DMS53 (cell line): ENCODE measurements at regions not wholly inside any gene's neighbourhood (a gene's known extent, or its start where the extent isn't known, plus 50 kb on each side); places are given as distances from the start of the nearest gene placed in this dataset.

ENCODE experiments used
- DNase-seq: peaks from one replicate; lab custom pipeline; 2025; lab: John Stamatoyannopoulos, UW

DNA sequence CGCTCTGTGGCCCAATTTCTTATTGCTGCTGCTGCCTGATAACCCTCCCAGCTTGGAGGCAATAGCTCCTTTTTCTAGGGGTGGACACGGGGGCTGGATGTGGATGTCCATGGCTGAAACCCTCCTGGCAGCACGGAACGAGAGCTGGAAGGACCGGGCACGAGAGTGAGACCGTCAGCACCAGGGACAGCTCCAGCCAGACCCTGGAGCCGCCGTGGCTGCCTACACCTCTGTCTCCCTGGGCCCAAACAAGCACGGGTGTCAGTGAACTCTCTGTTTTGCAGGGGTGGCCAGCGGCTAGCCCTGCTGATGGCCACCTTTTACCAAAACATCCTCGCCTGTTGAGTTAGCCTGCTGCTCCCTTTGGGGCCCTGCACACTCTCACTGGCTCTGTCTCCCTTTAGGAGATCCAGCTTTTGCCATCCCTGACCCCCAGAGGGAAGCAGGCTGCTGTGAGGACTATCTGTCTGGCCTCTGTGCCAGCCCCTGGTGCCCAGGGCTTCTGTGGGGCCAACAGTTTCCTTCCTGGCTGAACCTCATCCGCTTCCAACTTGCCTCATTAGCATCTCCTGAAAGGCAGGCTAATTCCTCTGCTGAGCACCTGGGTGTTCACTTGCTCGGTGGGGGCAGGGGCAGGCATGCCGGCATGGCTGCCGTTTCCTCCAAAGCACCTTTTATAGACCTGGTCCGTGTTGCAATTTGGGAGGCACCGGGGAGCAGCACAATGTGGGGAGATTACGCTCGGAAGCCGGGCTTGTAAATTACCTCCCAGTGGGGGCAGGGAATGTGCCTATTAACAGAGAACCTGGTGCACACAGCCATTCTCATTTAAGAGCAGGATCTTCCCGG lies 118.1 kb downstream of the ENGASE start:
- DNase-seq, result no peak

DNA sequence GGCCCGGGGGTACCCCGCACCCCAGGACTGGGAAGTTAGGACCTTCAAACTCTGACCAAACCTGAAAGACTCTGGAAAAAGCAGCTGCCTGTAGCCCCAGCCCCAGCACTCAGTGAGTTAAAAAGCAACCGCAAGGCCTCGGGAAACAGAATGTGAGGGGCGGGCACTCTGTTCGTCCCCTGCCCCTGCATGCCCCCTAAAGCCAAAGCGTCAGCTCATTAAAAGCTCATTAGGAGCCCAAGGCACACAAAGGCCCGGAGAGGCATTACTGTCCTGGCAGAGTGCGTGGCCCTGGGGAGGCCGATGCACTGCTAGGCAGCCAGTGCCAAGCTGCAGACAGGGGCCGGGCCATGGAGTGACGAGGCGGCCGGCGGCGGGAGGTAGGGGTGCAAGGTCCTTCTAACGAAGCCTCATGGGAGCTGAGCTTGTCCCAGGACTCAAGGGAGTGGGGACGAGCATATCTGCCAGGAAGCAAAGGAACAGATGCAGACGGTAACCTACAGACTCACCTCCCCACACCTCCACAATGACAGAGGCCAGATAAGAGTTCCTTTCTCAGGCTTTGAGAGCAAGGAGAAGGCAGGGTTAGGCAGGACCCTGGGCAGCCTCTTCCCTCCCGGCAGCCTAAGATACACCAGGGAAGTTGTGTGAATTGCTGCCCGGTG lies 116.8 kb downstream of the ENGASE start:
- no peak for DNase-seq

DNA sequence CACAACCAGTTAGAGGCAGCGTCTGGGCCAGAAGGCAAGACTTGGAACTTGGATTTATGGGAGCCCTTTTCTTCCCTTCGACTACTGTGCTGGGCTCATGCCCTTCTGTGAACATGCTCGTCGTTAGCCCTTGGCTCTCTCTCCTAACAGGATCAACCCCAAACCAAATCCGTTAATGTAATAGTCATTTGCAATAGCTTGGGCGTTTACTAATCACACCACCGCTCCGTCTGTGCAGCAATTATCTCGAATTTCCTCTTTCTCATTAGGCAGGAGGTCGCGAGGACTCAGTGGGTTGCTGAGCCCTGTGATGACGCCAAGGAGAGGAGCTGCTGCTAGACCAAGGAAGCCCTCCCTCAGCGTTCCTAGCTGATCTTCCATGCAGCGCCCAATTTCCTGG lies 114.7 kb downstream of the ENGASE start:
- DNase-seq, result no peak

DNA sequence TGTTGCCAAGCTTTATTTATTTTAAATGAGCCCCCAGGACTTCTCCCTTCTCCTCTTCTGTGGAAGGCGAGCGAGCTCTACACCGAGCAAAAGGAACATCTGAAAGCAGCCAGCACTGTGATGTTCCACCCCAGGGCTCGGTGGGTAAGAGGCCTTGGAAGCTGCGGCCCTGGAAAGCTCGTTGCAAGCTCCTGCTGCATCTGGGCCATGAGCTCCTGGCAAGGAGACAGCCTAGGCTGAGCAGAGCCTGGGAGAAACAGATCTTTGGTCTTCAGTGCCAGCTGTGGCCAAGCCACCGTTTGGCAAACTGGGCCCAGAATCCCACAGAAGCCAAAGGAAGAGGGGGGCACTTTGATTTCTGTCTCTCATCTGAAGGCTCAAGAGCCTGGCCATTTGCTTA lies 114.1 kb downstream of the ENGASE start:
- DNase-seq, result no peak

DNA sequence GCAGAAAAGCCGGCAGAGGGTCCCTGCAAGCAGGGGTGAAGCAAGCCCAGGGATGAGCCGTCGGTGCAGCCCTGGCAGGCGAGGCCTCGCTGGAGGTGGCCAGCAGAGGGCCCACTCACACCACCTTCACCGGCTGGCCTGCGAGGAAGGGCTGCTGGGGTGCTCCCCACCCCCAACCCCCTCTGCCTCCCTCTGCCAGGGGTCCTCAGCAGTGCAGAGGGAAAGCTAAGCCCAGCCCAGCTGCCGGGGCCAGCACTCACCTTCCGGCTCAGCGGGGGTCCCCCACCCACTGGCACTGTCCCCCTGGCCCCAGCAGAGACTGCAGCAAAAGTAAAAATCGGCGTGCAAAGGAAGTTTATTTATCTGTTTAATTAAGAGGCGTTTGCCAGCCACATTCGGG lies 113.4 kb downstream of the ENGASE start:
- DNase-seq, result peak; percentile 29

DNA sequence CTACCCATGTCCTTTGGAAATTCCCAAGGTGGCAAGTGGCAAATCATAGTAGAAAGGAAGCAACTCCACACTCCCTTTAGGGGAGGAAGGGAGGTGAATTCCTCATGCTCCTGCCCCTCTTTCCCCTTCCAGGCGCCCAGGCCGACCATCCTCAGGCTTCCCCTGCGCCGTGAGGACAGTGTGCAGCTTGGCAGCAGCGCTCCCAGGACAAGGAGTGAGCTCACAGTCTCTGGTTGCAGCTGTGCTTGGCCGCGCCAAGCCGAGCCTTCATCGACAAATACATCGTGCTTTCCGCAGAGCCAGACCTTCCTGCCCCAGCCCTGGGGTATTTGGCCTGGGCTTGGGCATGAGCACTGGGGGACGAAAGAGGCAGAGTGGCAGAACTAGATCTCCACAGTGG lies 112.6 kb downstream of the ENGASE start:
- DNase-seq, result no peak

DNA sequence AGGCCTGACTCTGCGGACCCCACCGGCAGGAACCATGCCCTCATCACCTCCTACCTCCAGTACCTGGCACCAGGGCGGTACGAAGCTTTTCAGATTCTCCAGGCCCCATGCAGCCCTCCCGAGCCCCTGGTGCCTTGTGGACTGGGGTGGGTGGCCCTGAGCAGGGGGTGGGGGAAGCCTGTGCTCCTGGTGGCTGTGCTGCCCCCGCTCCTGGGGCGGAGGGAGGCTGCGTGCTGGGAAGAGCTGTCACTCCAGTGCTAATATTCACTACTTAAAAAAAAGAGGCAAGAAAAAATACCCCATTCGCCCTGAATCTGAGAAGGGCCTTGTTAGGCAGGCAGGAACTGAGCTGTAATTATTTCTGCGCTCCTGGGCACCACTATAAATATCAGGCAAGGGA lies 111.8 kb downstream of the ENGASE start:
- DNase-seq, result no peak

DNA sequence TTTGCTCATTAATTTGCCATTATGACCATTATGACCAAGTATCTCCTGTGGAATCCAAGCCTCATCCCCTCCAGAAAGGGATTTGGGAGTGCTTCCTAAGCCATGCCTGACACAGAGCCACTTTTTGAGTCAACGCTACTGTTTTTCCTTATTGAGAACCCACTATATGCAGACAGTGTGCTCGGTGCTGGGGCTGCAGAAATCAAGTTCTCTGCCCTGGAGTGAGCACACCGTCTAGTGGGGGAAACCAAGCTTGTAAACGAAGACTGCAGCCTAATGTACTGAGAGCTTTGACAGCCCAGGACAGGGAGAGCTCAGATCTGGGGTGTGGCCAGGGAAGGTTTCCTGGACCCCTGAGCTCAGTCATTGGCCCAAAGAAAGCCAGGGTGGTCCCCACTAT lies 111.0 kb downstream of the ENGASE start:
- DNase-seq, result no peak

DNA sequence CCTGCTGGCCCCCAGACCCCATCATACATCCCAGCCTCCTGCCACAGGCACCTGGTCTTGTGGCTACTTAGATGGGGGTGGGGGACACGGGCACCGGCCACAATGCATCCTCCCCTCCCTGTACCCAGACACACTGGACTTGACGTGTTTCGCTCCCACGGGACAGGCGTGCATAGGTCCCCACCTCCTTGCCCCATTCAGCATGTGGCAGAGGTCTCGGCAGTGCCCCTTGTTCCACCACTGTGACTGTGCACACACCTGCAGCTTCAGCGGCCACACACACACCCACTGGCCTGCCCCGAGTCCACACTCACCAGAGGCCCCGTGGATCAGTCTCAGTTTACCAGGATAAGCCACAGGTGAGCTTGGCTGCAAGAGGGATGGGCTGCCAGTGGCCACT lies 109.6 kb downstream of the ENGASE start:
- DNase-seq, result no peak

DNA sequence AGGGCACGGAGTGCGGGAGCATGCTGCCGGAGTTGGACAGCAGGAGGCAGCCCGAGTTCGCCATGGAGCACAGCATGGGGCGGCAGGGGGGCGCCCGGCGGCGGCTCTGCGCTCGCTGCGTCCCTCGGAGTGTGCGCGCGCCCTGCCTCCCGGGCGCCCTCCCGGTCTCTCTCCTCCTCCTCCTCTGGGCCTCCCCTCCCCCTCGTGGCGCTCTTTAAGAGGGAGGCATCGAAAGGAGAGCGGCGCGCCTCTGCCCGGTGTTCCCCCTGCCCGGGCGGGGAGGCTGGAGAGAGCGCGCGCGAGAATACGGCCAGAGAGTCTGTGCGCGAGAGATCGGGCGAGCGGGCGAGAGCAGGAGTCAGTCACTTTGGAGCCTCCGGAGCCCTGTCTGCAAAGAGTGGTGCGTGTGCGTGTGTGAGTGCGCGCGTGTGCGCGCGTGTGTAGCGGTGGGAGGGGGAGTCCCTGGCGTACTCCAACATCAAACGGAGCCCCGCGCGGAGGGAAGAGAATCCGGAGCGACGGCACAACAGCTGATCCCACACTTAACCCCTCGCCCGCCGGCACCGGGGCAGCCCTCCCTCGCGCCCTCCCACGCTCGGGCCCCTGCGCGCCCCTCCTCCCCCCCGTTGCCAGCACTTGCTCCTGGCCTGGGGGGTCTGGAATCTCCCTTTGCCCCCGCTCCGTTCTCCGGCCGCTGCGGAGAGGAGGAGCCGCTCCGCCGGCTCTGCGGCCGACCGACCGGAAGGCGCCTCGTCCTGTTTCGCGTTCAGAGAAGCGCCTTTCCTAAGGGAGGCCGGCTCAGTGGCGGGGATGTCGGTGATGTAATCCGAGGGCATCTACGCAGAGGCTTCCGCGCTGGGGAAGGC lies 108.9 kb downstream of the ENGASE start:
- DNase-seq, result no peak

DNA sequence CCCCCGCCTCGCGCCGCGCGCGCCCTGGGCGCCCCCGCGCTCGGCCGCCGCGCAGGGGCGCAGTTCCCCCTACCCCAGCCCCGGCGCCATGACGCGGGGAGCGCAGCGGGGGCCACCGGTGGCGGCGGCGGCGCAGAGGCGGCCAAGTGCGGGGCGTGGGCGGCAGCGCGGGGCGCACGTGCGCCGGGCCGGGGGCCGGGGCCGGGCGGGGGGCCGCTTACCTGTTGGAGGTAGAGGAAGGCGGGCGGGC lies 108.3 kb downstream of the ENGASE start:
- DNase-seq, result no peak

DNA sequence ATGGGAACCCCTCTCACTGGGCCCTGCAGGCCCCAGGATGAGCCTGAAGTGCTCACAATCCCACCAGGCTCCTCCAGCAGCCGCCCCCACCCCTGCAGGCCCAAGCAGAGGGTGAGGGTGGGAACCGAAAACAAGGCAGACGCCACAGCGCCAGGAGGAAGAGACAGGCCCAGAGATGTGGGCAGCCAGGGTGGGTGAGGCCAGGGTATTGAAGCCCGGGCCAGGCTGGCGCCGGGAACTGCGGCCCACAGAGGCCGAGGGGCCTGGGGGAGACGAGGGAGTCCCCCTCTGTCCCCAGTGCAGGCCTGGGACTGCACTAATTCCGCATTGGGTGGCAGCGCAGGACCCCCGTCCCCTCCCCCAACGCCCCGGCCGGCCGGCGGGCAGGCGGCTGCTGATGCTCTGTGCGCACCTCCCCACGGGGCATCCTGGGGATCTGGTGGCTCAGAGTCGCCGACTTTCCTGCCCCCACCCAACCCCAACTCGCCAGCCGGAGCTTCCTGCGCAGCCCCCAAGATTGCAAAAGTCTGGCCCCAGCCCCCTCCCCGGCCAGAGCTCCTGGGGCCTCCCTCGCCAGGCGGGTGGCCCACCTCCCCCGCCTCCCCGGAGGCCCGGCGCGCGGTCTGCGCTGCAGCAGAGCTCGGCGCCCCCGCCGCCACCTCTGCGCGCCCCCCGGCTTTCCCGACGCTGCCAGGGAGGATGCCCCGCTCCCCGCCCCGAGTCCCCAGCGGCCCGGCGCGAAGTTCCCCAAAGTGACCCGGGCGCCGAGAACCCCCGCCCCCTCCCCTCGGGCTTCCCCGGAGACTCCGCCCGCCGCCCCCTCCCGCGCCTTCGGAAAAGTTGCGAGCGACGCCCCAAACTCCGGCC lies 107.8 kb downstream of the ENGASE start:
- DNase-seq, result no peak

DNA sequence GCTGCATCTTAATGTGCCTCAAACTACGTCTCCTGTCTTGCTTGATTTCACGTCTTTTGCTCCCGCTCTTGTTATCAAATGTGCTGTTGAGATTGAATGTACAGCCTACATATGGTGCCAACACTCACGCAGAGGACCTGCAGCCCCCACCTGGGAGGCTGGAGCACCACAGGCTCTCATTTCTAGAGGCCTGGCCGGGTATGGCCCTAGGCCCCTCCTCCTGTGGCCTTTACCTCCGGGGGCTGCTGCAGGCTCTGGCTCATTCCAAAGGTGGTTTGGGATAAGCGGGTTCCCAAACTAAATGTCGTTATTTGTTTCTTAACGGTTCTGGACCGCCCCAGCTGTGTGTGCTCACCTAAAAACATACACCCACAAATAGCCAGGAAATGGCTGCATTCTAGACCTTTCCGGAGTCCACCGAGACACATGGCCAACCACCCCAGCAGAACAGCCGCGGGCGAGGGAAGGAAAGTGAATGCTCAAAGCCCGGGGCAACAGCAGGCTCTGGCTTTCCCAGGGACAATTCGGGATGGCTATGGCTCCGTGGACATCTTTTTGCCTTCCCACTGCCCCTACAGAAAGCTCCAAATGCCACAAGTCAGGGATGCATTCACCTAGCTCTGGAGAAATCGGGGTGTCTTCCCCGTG lies 105.9 kb downstream of the ENGASE start:
- no peak for DNase-seq

DNA sequence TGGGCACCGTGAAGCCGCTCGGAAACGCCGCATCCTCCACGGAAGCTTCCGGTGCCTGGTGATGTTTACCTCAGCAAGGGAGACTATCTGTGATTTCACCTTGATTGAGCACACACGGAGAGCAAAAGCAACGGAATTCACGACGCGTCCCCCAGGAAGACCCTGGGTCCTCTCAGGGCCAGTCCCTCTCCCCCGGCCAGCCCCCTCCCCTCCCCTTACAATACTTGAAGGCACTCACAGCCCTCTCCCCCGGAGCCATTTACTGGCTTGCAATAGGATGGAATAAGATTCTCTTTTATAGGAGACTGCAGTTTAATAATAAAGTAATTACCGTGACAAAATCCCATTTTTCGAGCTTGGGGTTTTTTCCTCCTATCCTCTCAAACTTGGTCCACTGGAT lies 104.7 kb downstream of the ENGASE start:
- no peak for DNase-seq

DNA sequence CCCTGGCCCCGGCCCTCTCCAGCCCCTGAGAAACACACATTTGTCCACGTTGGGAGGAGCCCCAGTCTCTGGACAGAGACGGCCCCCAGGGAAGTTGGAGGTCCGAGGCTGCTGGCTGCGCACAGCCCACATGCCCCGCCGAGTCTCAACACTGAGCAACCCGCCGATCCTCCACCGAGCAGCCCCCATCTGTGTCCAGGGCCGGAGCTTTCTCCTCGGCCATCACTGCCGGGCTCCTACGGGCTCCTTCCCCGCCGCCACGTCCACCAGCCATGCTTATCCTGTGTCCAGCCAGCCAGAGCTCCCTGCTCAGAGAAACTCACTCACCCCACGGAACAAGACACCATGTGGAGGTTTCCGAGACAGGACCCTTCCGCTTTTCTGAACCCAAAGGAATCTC lies 103.3 kb downstream of the ENGASE start:
- DNase-seq, result no peak

DNA sequence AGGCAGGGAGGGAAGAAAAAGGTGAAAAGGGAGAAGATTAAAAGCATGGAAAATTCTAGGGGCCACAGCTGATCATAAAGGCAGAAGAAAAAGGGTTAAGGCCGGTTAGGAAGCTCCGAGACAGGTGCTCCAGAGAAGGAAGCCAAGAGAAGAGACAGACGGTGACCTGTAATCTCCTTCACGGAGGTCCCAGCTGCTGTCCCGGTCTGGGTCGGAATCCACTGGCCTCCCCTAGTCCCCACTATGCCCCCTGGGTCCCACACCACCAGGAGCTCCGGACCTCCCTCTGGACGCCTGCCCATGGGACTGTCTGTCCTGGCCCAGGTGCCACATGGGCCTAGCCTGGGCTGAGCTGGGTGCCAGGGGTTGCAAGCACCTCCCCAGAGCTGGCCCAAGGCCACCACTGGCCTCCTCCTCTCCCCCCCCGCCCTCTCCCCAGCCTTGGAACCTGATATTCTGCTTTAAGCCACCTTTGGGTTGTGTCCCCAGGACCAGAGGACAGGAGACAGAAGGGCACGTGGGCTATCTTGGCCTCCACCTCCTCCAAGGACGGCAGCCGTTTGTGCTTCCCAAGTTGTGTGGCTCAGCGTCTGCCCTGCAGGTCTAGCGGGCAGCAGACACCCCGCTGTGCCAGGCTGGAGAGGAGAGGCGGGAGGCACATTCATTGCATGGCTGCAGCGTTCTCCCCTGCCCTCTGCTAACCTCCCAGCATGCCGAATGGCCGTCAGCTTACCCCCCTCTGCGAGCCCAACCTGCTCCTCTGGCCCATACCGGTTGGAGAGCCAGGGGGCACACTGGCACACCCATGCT lies 102.4 kb downstream of the ENGASE start:
- DNase-seq, result no peak

DNA sequence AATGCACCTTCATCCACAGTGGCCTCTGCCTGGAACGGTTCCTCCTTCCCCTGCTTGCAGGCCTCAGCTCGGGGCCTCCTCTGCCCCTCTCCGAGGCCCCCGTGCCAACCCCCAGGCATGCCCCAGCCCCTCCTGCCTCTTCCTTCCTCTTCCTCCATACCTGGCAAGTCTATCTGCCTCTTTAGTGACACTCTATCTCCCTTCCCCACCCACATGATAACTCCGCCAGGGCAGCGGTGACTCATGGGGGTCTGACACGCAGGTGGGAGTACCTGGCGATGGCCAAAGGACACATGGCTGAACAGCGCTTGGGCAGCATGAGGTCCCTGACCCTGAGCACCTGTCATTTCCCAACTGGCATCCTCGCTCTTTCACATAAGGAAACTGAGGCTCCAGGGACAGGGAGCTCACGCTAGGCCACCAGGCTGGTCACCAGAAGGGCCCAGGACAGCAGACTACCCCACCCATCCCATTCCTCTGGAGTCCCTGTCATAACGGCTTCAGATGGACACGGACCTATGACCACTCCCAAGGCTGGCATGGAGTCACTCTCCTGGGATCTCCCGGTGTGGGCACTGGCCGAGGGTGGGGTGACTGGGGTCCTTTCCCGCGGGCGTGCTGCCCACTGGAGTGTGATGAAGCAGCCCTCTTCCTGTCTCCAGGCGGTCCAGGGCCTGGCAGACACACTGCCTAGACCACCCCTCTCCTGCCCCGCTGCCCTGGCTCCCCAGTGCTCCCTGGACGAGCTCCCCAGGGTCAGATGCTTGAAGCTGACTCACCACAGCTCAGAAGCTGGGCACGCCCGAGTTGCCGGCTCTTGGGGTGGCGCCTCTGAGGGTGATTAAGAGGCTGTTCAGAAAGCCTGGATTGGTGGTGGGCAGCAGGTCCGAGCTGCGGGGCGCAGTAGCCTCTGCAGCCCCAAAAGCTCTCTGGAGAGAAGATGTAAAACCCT lies 100.6 kb downstream of the ENGASE start:
- DNase-seq, result no peak

DNA sequence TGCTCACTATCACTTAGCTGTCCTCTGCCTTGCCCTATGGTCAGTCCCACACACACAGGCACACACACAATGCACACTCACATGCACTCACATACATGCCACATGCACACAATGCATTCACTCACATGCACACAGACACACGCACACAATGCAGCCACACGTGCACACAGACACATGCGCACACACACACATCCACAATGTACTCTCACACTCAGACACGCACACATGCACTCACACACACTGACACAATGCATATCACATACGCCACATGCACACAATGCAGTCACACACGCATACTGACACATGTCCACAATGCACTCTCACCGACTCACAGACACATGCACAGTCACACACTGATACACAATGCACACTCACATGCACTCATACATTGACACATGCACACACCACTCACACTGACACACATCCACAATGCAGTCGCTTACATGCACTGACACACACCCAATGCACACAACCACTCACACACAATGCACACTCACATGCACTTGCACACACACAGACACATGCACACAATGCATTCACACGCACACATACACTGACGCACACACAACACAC lies 99.7 kb downstream of the ENGASE start:
- DNase-seq, result no peak

DNA sequence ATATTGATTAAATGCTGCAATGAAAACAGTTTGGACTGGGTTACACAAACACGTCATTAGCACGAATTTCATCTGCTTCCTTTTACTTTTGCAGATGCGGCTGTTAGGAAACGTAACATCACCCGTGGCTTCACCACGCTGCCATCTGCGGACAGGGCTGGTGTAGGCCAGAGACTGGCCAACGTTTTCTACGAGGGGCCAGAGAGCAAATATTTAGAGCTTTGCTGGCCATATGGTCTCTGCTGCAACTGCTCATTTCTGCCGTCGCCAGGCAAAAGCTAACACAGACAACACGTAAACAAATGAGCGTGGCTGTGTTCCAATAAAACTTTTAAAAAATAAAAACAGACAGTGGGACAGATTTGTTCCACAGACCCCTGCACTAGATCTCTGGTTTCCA lies 96.6 kb downstream of the ENGASE start:
- no peak for DNase-seq
